ENCODE measurements at regions not wholly inside any gene's neighbourhood (a gene's known extent, or its start where the extent isn't known, plus 50 kb on each side); places are given as distances from the start of the nearest gene placed in this dataset.

DNA sequence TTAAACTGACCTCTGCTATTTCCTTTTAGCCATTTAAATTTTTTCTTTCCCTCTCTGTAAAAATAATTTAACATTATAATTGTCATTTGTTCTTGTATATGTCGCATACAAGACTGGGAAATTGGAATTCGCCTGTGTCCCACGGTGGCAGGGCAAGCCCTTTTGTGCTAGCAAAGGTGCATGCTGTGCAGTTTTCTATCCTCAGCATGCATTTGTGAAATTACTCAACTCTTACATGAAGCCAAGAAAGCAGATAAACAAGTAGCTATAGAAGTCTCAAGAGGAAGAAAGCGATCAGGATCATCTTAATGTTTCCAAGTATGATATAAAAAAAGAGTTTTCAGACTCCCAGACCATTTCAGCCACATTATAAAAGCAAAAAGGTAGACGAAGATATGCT is 392.6 kb upstream of the CHST9 start:
- TF ChIP-seq RCOR1 (IDR thresholded peaks at IDR 0.05; ENCODE audit: insufficient replicate concordance, low read length) (no peak), USF2 (IDR thresholded peaks at IDR 0.05; ENCODE audit: low read depth, low read length) (no peak), FOS (IDR thresholded peaks at IDR 0.05; ENCODE audit: low read depth, low read length) (no peak), MXI1 (IDR thresholded peaks at IDR 0.05; ENCODE audit: borderline replicate concordance, low read depth, low read length) (no peak), RFX5 (IDR thresholded peaks at IDR 0.05; ENCODE audit: low read depth, low read length) (no peak), NFE2L2 (IDR thresholded peaks at IDR 0.05; ENCODE audit: low read depth, low read length) (no peak), SMC3 (IDR thresholded peaks at IDR 0.05; ENCODE audit: low read depth, low read length) (no peak), CHD1 (IDR thresholded peaks at IDR 0.05; ENCODE audit: low read depth, low read length) (no peak), BHLHE40 (IDR thresholded peaks at IDR 0.05; ENCODE audit: low read depth, low read length) (no peak), CEBPB (IDR thresholded peaks at IDR 0.05; ENCODE audit: low read depth, low read length) (no peak), MAZ (IDR thresholded peaks at IDR 0.05; ENCODE audit: borderline replicate concordance, low read depth, low read length) (no peak), RAD21 (IDR thresholded peaks at IDR 0.05; ENCODE audit: low read length) (no peak), POLR2A (IDR thresholded peaks at IDR 0.05; ENCODE audit: low read depth, low read length) (no peak), MAFK (IDR thresholded peaks at IDR 0.05; ENCODE audit: low read depth, low read length) (no peak), CTCF (conservative IDR thresholded peaks at IDR 0.05; ENCODE audit: low read depth, low read length) (no peak)
- TF ChIP-seq, protein P1, sequence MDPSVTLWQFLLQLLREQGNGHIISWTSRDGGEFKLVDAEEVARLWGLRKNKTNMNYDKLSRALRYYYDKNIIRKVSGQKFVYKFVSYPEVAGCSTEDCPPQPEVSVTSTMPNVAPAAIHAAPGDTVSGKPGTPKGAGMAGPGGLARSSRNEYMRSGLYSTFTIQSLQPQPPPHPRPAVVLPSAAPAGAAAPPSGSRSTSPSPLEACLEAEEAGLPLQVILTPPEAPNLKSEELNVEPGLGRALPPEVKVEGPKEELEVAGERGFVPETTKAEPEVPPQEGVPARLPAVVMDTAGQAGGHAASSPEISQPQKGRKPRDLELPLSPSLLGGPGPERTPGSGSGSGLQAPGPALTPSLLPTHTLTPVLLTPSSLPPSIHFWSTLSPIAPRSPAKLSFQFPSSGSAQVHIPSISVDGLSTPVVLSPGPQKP (IDR thresholded peaks at IDR 0.05; ENCODE audit: borderline replicate concordance, low read depth, low read length): no peak
- H2AK5ac ChIP-seq (ENCODE audit: low read depth, low read length): no peak overlapping the region
- no peak overlapping the region for H3K27ac ChIP-seq (ENCODE audit: insufficient read depth, low read length)
- no peaks in the 10 kb centered on the region for H3K36me3 ChIP-seq (ENCODE audit: control insufficient read depth, insufficient read depth, low read length)
- no peak overlapping the region for H3K9ac ChIP-seq (ENCODE audit: low read depth, low read length)
- H2AFZ ChIP-seq (replicated peaks; ENCODE audit: low read length, poor library complexity): no peak overlapping the region
- no peak overlapping the region for H3K4me2 ChIP-seq (ENCODE audit: low read depth, low read length)
- H4K8ac ChIP-seq (ENCODE audit: low read depth in 2 of 2, low read length in 2 of 2): no peak overlapping the region
- intact Hi-C loops (cut with micrococcal nuclease): no loop called here
- no peak overlapping the region for H3K23ac ChIP-seq (ENCODE audit: low read depth, low read length)
- ATAC-seq (ENCODE audit: low read depth) (no peak), DNase-seq (no peak)
- no peak overlapping the region for H2AK9ac ChIP-seq (replicated peaks; ENCODE audit: low read depth, low read length, poor library complexity)
- H2BK15ac ChIP-seq (ENCODE audit: low read depth, low read length): no peak overlapping the region
- no peaks in the 10 kb centered on the region for H3K79me1 ChIP-seq (ENCODE audit: low read depth in 1 of 2, low read length in 2 of 2)
- H3K14ac ChIP-seq (replicated peaks; ENCODE audit: low read depth, low read length): no peak overlapping the region
- H3K9me1 ChIP-seq (ENCODE audit: insufficient read depth, low read length): no peaks in the 10 kb centered on the region
- H2BK120ac ChIP-seq (ENCODE audit: low read depth, low read length): no peak overlapping the region
- no peak overlapping the region for H3K4me3 ChIP-seq (ENCODE audit: insufficient read depth, low read depth, low read length)
- CTCF ChIA-PET: interaction anchor here (0.9 kb wide), 1 partner anchor 28 kb away, joined by 5 read pairs; no protein-coding TSS in a partner anchor
- POLR2A ChIA-PET (ENCODE audit: unreplicated experiment): no interaction called here
- H3K4me1 ChIP-seq (ENCODE audit: control insufficient read depth, insufficient read depth, low read length): no peaks in the 10 kb centered on the region
- H4K5ac ChIP-seq (ENCODE audit: low read depth, low read length): no peak overlapping the region
- dilution Hi-C loops (cut with HindIII; ENCODE audit: low sequenced_read_pairs, unreplicated experiment): no loop called here
- H3K27me3 ChIP-seq (ENCODE audit: control insufficient read depth, insufficient read depth, low read length): no peaks in the 10 kb centered on the region
- no TSS peak for BruUV-seq (replicated peaks)
- no peak overlapping the region for H3K18ac ChIP-seq (ENCODE audit: low read depth, low read length)
- no peak overlapping the region for H4K91ac ChIP-seq (ENCODE audit: insufficient read depth, low read depth, low read length)
- no peak overlapping the region for H3K4ac ChIP-seq (ENCODE audit: low read depth, low read length)
- H3K9me3 ChIP-seq (ENCODE audit: control insufficient read depth, insufficient read depth, low read length): peaks cover 2% of the 10 kb centered on the region; the same call in 1 of the 2 replicates
- no peak overlapping the region for H2BK20ac ChIP-seq (ENCODE audit: low read depth, low read length)
- no peaks in the 10 kb centered on the region for H4K20me1 ChIP-seq (ENCODE audit: insufficient read depth, low read length)
- no peak overlapping the region for H2BK5ac ChIP-seq (ENCODE audit: low read depth, low read length, poor library complexity, severe bottlenecking)
- no peak overlapping the region for H3K56ac ChIP-seq (ENCODE audit: extremely low read depth, insufficient read depth, low read length)
- in situ Hi-C loops (cut with MboI; ENCODE audit: low sequenced_read_pairs): no loop called here
- WGBS, 2 experiments (ENCODE audit: extremely low coverage in 2 of 2, insufficient read length in 1 of 2): no CpG with 5 or more reads among the region's 5 CpGs
